ENCODE measurements at regions not wholly inside any gene's neighbourhood (a gene's known extent, or its start where the extent isn't known, plus 50 kb on each side); places are given as distances from the start of the nearest gene placed in this dataset.

- H3K4me3 ChIP-seq (ENCODE audit: control insufficient read depth, low read depth, low read length): no peak overlapping the region
- TF ChIP-seq, protein P1, sequence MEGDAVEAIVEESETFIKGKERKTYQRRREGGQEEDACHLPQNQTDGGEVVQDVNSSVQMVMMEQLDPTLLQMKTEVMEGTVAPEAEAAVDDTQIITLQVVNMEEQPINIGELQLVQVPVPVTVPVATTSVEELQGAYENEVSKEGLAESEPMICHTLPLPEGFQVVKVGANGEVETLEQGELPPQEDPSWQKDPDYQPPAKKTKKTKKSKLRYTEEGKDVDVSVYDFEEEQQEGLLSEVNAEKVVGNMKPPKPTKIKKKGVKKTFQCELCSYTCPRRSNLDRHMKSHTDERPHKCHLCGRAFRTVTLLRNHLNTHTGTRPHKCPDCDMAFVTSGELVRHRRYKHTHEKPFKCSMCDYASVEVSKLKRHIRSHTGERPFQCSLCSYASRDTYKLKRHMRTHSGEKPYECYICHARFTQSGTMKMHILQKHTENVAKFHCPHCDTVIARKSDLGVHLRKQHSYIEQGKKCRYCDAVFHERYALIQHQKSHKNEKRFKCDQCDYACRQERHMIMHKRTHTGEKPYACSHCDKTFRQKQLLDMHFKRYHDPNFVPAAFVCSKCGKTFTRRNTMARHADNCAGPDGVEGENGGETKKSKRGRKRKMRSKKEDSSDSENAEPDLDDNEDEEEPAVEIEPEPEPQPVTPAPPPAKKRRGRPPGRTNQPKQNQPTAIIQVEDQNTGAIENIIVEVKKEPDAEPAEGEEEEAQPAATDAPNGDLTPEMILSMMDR (IDR thresholded peaks at IDR 0.05; ENCODE audit: control insufficient read depth, insufficient read depth, low read depth, low read length, missing control alignments): no peak
- no peak for DNase-seq (ENCODE audit: low read depth)
These were observed 334.4 kb downstream of the GBE1 start for GRCh38 chr3:81426826-81427577.

- TF ChIP-seq, protein P1 (IDR thresholded peaks at IDR 0.05; ENCODE audit: control insufficient read depth, insufficient read depth, low read depth, low read length, missing control alignments): no peak
- H3K4me3 ChIP-seq (ENCODE audit: control insufficient read depth, low read depth, low read length): no peak overlapping the region
- no peak for DNase-seq (ENCODE audit: low read depth)
These were observed 336.1 kb downstream of the GBE1 start for GRCh38 chr3:81425198-81425868.

DNA sequence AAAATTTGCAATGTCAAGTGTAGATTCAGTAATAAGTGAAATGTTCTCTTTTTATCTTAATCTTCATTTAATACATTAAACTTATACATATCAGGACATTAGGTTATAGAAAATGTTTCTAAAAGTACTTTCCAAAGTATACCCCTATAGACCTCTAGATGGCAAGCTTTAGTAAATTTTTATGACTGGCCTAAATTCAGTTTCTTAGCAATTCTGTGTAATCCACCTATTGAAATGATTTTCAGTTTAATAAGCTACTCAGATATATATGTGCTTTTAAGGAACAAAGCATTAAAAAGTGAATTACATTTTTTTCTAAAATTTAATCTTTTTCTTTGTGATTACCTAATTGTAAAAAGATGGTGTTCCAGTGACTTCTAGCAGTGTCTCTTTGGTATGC is 342.2 kb downstream of the GBE1 start:
- no peak for DNase-seq (ENCODE audit: low read depth)
- no peak overlapping the region for H3K4me3 ChIP-seq (ENCODE audit: control insufficient read depth, low read depth, low read length)
- TF ChIP-seq, protein P1 (IDR thresholded peaks at IDR 0.05; ENCODE audit: control insufficient read depth, insufficient read depth, low read depth, low read length, missing control alignments): peak; percentile 39

- no peak for DNase-seq (ENCODE audit: low read depth)
- TF ChIP-seq, protein P1 (IDR thresholded peaks at IDR 0.05; ENCODE audit: control insufficient read depth, insufficient read depth, low read depth, low read length, missing control alignments): no peak
- no peak overlapping the region for H3K4me3 ChIP-seq (ENCODE audit: control insufficient read depth, low read depth, low read length)
These were observed 344.6 kb downstream of the GBE1 start for GRCh38 chr3:81416812-81417211.

DNA sequence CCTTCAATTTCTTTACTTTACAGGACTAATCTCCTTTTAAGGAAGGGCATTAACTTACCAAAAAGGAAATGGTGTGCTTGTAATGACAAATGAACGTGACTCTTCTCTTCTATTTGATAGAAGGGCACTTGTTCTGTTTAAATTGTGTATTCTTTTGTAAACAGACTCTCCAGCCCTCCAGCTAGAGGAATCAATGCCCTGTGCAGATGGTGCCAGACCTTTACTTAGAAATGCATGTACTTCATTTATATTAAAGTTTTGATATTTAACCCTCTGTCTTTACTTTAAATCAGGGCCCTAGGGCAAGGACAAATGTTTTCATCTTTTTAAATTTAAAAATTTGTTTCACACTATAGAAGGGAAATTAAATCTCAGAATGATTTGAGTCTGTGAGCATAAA is 355.1 kb downstream of the GBE1 start:
- DNase-seq (ENCODE audit: low read depth): no peak
- TF ChIP-seq, protein P1 (IDR thresholded peaks at IDR 0.05; ENCODE audit: control insufficient read depth, insufficient read depth, low read depth, low read length, missing control alignments): no peak
- H3K4me3 ChIP-seq (ENCODE audit: control insufficient read depth, low read depth, low read length): no peak overlapping the region

DNA sequence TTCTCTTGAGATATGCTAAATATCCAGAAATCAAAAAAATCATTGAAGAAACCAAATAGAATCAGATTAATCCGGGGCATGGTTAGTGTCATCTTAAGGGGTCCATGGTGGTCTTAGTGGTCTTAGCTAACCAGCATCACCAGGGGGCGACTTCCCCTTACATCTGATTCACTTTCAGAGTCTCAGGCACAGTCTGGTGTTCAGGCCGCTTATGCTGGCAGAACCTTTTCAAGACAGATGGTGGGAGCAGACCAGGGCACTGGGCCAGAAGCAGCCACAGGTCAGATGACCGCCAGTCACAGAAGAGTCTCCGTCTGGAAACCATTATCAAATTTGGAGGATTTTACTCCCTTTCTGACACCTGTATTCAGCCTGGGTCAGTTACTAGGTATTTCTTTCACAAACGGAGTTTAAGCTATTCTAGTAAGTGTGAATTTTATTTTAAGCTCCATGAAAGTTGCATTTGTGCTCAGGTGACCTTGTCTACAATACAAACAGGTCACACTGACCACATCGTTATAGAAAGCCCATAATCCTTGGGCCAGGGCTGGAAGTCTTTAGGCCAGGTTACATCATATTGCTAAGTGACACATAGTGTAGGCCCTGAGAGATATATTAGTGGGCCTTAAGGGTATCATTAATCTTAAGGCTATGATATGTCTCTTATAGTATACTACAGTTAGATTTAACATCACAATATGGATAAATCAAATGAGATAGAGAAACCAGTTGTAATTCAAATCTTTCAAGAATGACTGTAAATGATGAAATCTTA is 365.5 kb downstream of the GBE1 start:
- TF ChIP-seq, protein P1 (IDR thresholded peaks at IDR 0.05; ENCODE audit: control insufficient read depth, insufficient read depth, low read depth, low read length, missing control alignments): no peak
- no peak for DNase-seq (ENCODE audit: low read depth)
- H3K4me3 ChIP-seq (ENCODE audit: control insufficient read depth, low read depth, low read length): no peak overlapping the region
